ENCODE measurements at regions not wholly inside any gene's neighbourhood (a gene's known extent, or its start where the extent isn't known, plus 50 kb on each side); places are given as distances from the start of the nearest gene placed in this dataset.
A peak's percentile ranks its signal among the peaks of the same experiment; 100 is the strongest.

- H3K4me3 ChIP-seq (ENCODE audit: low read depth, low read length), result no peak overlapping the region
- TF ChIP-seq, protein P1, sequence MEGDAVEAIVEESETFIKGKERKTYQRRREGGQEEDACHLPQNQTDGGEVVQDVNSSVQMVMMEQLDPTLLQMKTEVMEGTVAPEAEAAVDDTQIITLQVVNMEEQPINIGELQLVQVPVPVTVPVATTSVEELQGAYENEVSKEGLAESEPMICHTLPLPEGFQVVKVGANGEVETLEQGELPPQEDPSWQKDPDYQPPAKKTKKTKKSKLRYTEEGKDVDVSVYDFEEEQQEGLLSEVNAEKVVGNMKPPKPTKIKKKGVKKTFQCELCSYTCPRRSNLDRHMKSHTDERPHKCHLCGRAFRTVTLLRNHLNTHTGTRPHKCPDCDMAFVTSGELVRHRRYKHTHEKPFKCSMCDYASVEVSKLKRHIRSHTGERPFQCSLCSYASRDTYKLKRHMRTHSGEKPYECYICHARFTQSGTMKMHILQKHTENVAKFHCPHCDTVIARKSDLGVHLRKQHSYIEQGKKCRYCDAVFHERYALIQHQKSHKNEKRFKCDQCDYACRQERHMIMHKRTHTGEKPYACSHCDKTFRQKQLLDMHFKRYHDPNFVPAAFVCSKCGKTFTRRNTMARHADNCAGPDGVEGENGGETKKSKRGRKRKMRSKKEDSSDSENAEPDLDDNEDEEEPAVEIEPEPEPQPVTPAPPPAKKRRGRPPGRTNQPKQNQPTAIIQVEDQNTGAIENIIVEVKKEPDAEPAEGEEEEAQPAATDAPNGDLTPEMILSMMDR (conservative IDR thresholded peaks at IDR 0.05; ENCODE audit: low read depth, low read length), result no peak
- peak; percentile 73 for DNase-seq (ENCODE audit: low read depth)
These were observed 252.6 kb downstream of the RND3 start for GRCh38 chr2:150234787-150235446.

GRCh38 chr2:150232871-150233270 is 254.6 kb downstream of the RND3 start:
- DNase-seq (ENCODE audit: low read depth), result no peak
- TF ChIP-seq, protein P1 (conservative IDR thresholded peaks at IDR 0.05; ENCODE audit: low read depth, low read length), result no peak

DNA sequence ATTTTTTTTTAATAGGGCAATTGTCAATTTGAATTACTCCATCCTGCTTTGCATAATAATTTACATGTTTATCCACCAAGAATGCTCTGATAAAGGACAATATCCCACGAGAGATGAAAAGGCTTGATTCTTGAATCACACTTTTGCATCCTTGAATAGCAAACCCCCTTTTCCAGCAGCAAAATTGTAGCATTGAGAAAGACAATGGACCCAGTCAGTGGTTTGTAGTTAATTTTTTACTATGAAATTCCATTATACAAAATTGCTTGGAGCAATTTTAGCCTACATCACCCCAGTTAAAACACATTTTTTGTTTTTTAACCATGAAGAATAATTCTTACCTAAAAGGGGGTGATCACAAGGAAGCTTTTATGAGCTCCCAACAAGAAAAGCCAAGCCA is 255.1 kb downstream of the RND3 start:
- TF ChIP-seq, protein P1 (conservative IDR thresholded peaks at IDR 0.05; ENCODE audit: low read depth, low read length), result no peak
- no peak for DNase-seq (ENCODE audit: low read depth)

More at GRCh38 chr2:150232871-150233270, 254.6 kb downstream of the RND3 start:
- H3K4me3 ChIP-seq (ENCODE audit: low read depth, low read length), result no peak overlapping the region

GRCh38 chr2:150230616-150231015 is 256.9 kb downstream of the RND3 start:
- DNase-seq (ENCODE audit: low read depth), result no peak
- TF ChIP-seq, protein P1 (conservative IDR thresholded peaks at IDR 0.05; ENCODE audit: low read depth, low read length), result no peak

More for the DNA sequence above, 255.1 kb downstream of the RND3 start:
- no peak overlapping the region for H3K4me3 ChIP-seq (ENCODE audit: low read depth, low read length)

DNA sequence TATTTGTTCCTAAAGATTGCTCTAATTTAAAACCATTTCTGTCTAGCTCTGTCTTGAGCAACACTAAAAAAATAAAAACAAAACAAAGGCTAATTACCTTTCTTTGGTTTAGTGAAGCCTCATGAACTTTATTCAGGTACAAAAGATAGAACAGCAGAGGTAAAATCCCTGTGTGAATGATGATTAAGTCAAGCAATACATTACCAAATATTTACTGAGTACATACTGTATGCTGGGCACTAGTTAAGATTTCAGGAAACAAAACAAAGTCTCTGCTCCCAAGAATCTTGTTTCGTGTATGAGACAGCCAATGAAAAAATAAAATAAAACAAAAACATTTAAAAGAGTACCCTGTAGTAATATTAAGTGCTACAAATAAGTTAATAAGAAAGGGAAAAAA is 257.5 kb downstream of the RND3 start:
- no peak for DNase-seq (ENCODE audit: low read depth)
- no peak overlapping the region for H3K4me3 ChIP-seq (ENCODE audit: low read depth, low read length)
- TF ChIP-seq, protein P1 (conservative IDR thresholded peaks at IDR 0.05; ENCODE audit: low read depth, low read length), result no peak

More at GRCh38 chr2:150230616-150231015, 256.9 kb downstream of the RND3 start:
- no peak overlapping the region for H3K4me3 ChIP-seq (ENCODE audit: low read depth, low read length)

DNA sequence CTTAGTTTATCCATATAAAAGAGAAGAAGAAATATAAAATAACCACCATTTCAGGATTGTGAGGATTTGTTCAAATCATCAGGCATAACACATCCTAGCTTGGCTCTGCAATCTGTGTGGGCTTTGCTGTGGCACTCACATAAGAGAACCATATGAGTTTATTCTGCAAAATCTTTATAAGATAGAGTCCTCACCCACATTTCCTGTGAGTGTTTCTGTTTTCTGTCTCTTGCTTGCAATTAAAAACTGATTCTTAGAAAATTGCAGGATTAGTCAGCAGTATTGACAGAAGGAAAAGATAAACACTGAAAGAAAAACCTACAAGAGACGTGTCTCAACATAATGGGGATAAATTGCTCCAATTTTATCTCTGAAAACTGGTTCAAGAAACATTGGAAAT is 258.5 kb downstream of the RND3 start:
- peak; percentile 6 for DNase-seq (ENCODE audit: low read depth)
- TF ChIP-seq, protein P1 (conservative IDR thresholded peaks at IDR 0.05; ENCODE audit: low read depth, low read length), result no peak
- H3K4me3 ChIP-seq (ENCODE audit: low read depth, low read length), result no peak overlapping the region

- TF ChIP-seq, protein P1 (conservative IDR thresholded peaks at IDR 0.05; ENCODE audit: low read depth, low read length), result no peak
- no peak for DNase-seq (ENCODE audit: low read depth)
- H3K4me3 ChIP-seq (ENCODE audit: low read depth, low read length), result no peak overlapping the region
These were observed 262.4 kb downstream of the RND3 start for GRCh38 chr2:150225030-150225429.
